Middle frontal gyrus (tissue), 1 donor: ENCODE measurements at regions not wholly inside any gene's neighbourhood (a gene's known extent, or its start where the extent isn't known, plus 50 kb on each side); places are given as distances from the start of the nearest gene placed in this dataset.

Source experiments
- DNase-seq: peaks from one replicate; pipeline ENCODE4 v3.0.0-alpha.2; 2015; ENCODE audit warnings: low spot score; ENCODE audit errors: extremely low spot score

DNA sequence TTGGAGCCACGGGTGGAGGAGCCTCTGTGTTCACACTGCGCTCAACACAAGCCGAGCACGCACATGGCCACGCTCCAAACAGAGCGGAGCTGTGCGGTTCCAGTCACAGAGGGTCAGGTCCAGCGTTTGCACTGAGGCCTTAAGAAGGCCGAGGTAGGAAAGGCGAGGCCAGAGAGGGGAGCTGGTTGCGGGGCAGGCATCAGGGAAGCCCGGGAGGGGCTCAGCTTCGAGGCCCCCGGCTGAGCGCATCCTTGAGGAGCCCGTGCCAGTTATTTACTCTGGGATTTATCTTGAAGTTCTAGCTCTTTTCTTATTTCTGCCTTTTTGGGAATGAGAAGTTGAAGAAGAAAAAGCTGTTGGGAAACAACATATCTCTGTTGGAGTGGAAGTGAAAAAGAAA lies 140.8 kb downstream of the IRX1 start:
- no peak for DNase-seq

GRCh38 chr5:3736926-3737325 lies 141.3 kb downstream of the IRX1 start:
- no peak for DNase-seq

- no peak for DNase-seq
Measured at GRCh38 chr5:3738919-3739318, 143.3 kb downstream of the IRX1 start.

- no peak for DNase-seq
Measured at GRCh38 chr5:3740546-3741373, 145.1 kb downstream of the IRX1 start.

DNA sequence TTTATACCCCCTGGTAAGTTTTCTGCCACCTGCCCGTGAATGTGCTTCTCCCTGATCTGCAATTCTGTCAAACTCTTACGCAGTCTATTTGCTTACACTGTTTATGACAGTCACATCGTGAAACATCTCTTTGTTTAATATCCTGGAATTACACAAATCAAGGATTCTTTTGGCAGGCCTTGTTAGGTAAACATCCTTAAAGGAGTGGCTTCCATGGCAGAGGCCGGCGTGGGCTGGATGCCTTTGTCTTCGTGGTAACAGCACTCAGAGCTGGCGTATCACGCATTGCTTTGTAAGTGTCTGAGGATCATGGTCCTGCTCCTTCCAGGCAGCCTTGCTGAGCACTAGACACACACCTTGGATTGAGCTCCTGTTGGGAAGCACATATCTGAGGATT lies 145.7 kb downstream of the IRX1 start:
- DNase-seq: no peak

DNA sequence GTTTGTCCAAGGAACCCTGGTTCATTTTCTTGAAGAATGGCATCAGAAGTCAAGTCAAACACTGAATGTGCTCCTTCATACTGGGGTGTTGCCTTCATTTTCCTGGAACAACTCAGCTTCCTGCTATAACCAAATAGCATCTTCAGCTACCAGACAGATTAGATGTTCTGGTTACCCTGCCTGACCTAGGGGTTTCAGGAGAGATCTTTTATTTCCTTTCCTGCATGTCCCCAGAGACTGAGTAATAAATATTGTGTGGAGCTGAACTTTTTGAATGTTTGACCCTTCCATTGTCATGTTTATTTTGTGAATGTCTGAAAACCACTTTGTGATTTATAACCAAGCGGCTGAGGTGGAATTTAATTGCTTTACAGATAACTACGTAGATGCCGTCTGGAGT lies 147.1 kb downstream of the IRX1 start:
- no peak for DNase-seq

- no peak for DNase-seq
Measured at GRCh38 chr5:3751846-3752245, 156.2 kb downstream of the IRX1 start.

GRCh38 chr5:3778000-3778550 lies 182.4 kb downstream of the IRX1 start:
- no peak for DNase-seq

GRCh38 chr5:3778945-3779344 lies 183.3 kb downstream of the IRX1 start:
- DNase-seq: no peak

DNA sequence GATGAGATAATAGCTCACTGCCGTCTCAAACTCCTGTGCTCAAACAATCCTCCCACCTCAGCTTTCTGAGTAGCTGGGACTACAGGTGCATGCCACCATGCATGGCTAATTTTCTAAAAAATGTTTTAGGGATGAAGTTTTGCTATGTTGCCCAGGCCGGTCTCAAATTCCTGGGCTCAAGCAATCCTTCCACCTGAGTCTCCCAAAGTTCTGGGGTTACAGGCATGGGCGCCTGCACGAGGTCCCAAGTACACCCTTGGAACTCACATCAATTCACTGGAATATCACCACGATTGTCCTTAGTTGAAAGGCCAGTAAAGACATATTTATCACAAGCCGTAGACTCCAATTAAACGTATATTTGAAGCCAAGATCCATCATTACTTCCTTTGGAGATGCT lies 184.6 kb downstream of the IRX1 start:
- no peak for DNase-seq

DNA sequence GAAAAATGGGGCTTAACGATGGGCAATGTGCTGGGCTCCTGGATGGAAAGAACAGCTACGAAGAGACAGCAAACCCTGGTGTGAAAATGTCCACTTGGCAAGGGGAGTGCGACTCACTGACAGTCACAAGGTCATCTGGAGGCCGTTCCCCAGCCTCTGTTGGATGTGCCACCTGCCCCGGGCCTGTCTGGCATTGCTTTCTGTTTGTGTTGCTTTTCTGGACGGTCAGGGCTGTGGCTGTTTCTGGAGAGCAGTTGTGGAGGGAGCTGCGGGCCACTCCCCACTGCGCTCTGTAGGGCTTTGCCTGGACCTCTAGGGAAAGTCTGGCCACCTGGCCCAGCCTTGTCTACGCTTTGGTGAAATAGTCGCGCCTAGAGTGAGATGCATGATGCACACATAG lies 185.3 kb downstream of the IRX1 start:
- no peak for DNase-seq

- no peak for DNase-seq
Measured at GRCh38 chr5:3784854-3785253, 189.2 kb downstream of the IRX1 start.

- no peak for DNase-seq
Measured at GRCh38 chr5:3786165-3786564, 190.5 kb downstream of the IRX1 start.

- DNase-seq: no peak
Measured at GRCh38 chr5:3786891-3787430, 191.3 kb downstream of the IRX1 start.

DNA sequence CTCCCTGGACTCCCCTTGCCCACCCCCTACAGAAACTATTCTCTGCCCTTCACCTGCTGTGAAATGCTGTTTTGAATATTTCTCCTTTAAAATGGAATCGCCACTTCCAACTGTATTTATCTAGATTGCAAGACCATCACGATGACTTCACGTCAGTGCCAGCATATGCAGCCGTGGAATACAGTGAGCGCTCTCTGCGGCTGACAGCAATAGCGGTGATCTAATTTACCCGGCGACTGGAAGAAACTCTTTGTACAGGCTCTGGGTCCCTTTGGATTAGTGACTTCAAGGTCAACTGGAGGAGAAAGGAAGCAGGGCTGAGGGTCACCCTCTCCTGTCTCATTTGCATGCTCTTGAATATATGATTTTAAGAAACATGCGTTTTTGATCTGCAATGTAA lies 192.0 kb downstream of the IRX1 start:
- no peak for DNase-seq

- DNase-seq: no peak
Measured at GRCh38 chr5:3789519-3790193, 194.0 kb downstream of the IRX1 start.

DNA sequence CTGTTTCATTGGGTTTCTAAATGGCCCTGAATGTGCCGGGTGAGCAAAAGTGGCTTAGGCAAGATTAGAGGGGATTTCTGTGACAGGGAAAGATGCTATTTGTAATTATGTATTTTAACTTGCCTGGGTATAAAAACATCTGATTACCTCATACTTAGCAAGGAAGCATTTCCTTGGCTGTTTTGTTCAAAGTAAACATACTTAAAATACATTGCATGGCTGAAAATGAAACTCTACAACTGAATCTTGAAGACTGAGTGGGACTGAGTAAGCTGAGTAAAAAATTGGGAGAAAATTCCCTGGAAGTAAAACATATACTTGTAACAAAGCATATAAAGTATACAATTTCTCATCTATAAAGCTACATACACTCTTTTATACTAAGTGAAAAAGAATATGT lies 197.5 kb downstream of the IRX1 start:
- DNase-seq: no peak

- no peak for DNase-seq
Measured at GRCh38 chr5:3794611-3795010, 199.0 kb downstream of the IRX1 start.

GRCh38 chr5:3796736-3797135 lies 201.1 kb downstream of the IRX1 start:
- no peak for DNase-seq

DNA sequence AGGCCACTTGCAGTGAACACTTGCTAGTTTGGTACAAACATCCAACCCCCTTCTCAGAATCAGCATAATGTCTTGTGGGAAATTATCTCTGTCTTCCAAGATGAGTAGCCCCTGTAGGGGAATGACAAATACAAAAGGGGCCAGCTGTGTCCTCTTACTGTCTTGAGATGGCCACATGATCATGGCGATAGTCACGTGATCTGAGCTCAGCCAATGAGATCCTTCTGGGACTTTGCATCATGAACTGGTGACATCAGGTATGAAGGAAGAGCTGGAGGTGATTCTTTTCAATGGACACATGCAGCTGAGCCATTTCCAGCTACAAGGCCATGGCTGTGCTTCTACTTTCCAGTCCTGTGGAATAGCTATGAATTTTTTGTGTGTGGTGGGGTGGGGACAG lies 206.3 kb downstream of the IRX1 start:
- DNase-seq: no peak

DNA sequence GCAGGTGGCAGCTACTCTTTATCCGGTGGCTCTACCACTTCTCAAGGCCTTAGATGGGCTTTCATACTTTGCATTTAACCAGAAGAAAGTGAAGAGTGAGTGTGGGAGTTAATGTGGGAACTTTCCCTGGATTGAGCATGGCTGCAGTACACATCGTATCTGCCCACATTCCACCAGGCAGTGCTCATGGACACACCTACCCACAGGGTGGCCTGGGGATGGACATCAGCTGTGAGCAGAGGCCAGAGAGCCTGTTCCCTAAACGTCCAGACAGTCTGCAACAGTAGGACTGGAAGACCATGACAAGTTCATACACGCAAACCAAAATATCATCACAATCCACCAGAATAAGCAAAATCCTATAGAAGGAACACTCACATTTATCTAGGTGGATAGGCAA lies 213.8 kb downstream of the IRX1 start:
- no peak for DNase-seq

GRCh38 chr5:3811116-3811515 lies 215.5 kb downstream of the IRX1 start:
- no peak for DNase-seq
